Heart left ventricle (tissue), 16 donors: ENCODE measurements at regions not wholly inside any gene's neighbourhood (a gene's known extent, or its start where the extent isn't known, plus 50 kb on each side); places are given as distances from the start of the nearest gene placed in this dataset.

Source experiments
- ATAC-seq, 4 donors: fragments of 200-7000 bp; cut with Tn5 transposase; one replicate each; pipeline ENCODE4 v1.9.1; 2020 to 2022; ENCODE audit warnings: moderate library complexity in 4 of 4, mild to moderate bottlenecking in 3 of 4, moderate number of reproducible peaks in 1 of 4
- DNase-seq, 5 donors: peaks; one replicate each; pipeline ENCODE4 v3.0.0-alpha.2; 2020
- H3K27ac ChIP-seq, 12 donors: fragments of 200-600 bp; sonication (generic) in 4 of 12; one replicate each; pipeline versions ENCODE4 v1.5.0 to v1.8.0; 2016 to 2022; ENCODE audit warnings: mild to moderate bottlenecking in 2 of 12
- H3K27me3 ChIP-seq, 9 donors: fragments of 200-600 bp; sonication (generic) in 2 of 9; one replicate each; pipeline versions ENCODE4 v1.5.1 to v1.8.0; 2016 to 2022; ENCODE audit warnings: mild to moderate bottlenecking in 3 of 9
- H3K36me3 ChIP-seq, 9 donors: fragments of 200-600 bp; sonication (generic) in 2 of 9; one replicate each; pipeline versions ENCODE4 v1.5.0 to v1.8.0; 2018 to 2022; ENCODE audit warnings: mild to moderate bottlenecking in 2 of 9
- H3K4me1 ChIP-seq, 12 donors: fragments of 200-600 bp; sonication (generic) in 4 of 12; one replicate each; pipeline versions ENCODE4 v1.5.0 to v1.8.0; 2016 to 2022; ENCODE audit warnings: mild to moderate bottlenecking in 3 of 12
- H3K4me3 ChIP-seq, 12 donors: fragments of 200-600 bp; sonication (generic) in 4 of 12; one replicate each; pipeline versions ENCODE4 v1.5.0 to v1.8.0; 2017 to 2022; ENCODE audit warnings: mild to moderate bottlenecking in 9 of 12, moderate library complexity in 4 of 12
- H3K9me3 ChIP-seq, 12 donors: fragments of 200-600 bp; sonication (generic) in 4 of 12; one replicate each; pipeline versions ENCODE4 v1.5.0 to v1.8.0; 2016 to 2022; ENCODE audit warnings: mild to moderate bottlenecking in 1 of 12
- CTCF ChIP-seq, 12 donors: fragments of 200-600 bp; sonication (generic) in 4 of 12; IDR thresholded peaks; one replicate each; pipeline versions ENCODE4 v1.5.0 to v1.8.0; 2018 to 2022; ENCODE audit warnings: antibody characterized with exemption in 12 of 12, mild to moderate bottlenecking in 5 of 12
- POLR2A ChIP-seq, 2 donors: fragments of 450-650 bp; IDR thresholded peaks; one replicate each; pipeline ENCODE4 v1.6.1; 2017; ENCODE audit warnings: antibody characterized with exemption in 2 of 2, mild to moderate bottlenecking in 2 of 2, moderate library complexity in 2 of 2
- WGBS, 4 donors: extraction: QIAGEN DNeasy Blood & Tissue Kit in 2 of 4; methylation state at CpG; one replicate each; pipeline versions ENCODE4 v1.1.5 to v1.1.7; 2013 to 2018; 5-methylcytosine and 5-hydroxymethylcytosine counted together
- intact Hi-C, 10 donors: fragments of 100-400 bp; cut with DNase I; formaldehyde crosslinking; loops; one replicate each; pipeline versions ENCODE4 v1.11.1 to v1.14.2; 2022
- donor health status: ischemic (EF 13 %, LVEDD 7.1; RV severe dilation, severe dysfunction).
- donor health status: healthy with polysubstance abuse.
- donor health status: DM: no; HTN: yes; CAD: no.
- donor health status: DM: no; HTN: no; CAD: no.
- donor health status: ischemic (EF 25% LVEDD 6.9; RV normal size, moderate dysfunction).
- donor health status: ischemic (EF 25% LVEDD 5.7; RV mildly dilated, moderate dysfunction).
- donor health status: healthy.
- donor health status: DM: yes; HTN: yes; CAD: no.
- donor health status: ischemic (EF 35%, LVEDD 5.7; RV mildly dilated, moderate dysfunction).
- donor health status: nonischemic (EF 11% LVEDD 7.7; RV severe dilation, severe dysfunction).
- donor health status: DM: yes; HTN: yes; CAD: no.
- donor health status: PGD.
- donor health status: ischemic (EF 29% LVEDD 5.4; RV normal size, mild dysfunction).
- donor health status: nonischemic (EF 23%, LVEDD 6.1; RV moderate dilation, normal function).

DNA sequence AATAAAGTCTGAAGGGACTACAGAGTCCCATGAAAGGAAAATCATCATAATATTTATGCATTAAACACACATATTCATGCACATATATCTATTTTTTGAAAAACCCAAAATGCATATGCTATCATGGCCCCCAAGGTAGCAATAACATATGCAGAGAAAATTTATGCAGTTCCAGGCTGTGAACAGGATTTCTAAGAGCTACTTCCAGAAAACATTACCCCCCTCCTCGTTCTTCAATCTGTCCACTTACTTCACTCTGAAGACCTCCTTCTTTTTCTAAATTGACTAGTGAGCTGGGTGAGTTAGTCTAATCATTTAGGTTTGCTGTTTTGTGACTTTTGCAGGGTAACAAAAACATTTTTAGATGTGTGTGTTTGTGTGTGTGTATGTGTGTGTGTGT is 376.4 kb upstream of the ZEB2 start:
- H3K4me1 ChIP-seq: peaks cover 0 to under 1% (median 0%) of the 10 kb centered on the region in 12 donors
- no peaks in the 10 kb centered on the region for H3K36me3 ChIP-seq
- no peak overlapping the region for H3K27ac ChIP-seq
- H3K27me3 ChIP-seq: no peaks in the 10 kb centered on the region
- no peak overlapping the region for H3K4me3 ChIP-seq
- no peak for ATAC-seq
- 63 to 75% (median 70%) methylated on average over 1 of the region's 1 CpG for WGBS, 4 donors
- intact Hi-C loops: no loop called here
- peaks cover 0 to 3% (median 0%) of the 10 kb centered on the region in 12 donors for H3K9me3 ChIP-seq
- no peak for DNase-seq
- no peak for TF ChIP-seq POLR2A (IDR thresholded peaks at IDR 0.05)
- no peak for TF ChIP-seq CTCF (IDR thresholded peaks at IDR 0.05)

GRCh38 chr2:144894612-144895599 is 375.0 kb upstream of the ZEB2 start:
- WGBS, 4 donors: 64 to 70% (median 68%) methylated on average over 8 of the region's 8 CpGs
- ATAC-seq: no peak

GRCh38 chr2:144893464-144893863 is 373.5 kb upstream of the ZEB2 start:
- intact Hi-C loops: loop anchor here in 1 of 10 donors (5.0 kb wide), 1 partner anchor 39 kb away; no protein-coding TSS in a partner anchor
- Histone ChIP-seq H3K4me3 (no peak overlapping the region), H3K27me3 (no peaks in the 10 kb centered on the region), H3K36me3 (no peaks in the 10 kb centered on the region), H3K9me3 (no peaks in the 10 kb centered on the region), H3K27ac (no peak overlapping the region), H3K4me1 (peaks cover 0 to 9% (median 2%) of the 10 kb centered on the region in 12 donors)
- no peak for DNase-seq
- no peak for ATAC-seq
- no peak for TF ChIP-seq CTCF (IDR thresholded peaks at IDR 0.05)
- no peak for TF ChIP-seq POLR2A (IDR thresholded peaks at IDR 0.05)
- WGBS, 4 donors: 80 to 92% (median 85%) methylated on average over 4 of the region's 4 CpGs

More at GRCh38 chr2:144894612-144895599, 375.0 kb upstream of the ZEB2 start:
- Histone ChIP-seq H3K4me3 (no peak overlapping the region), H3K36me3 (no peaks in the 10 kb centered on the region), H3K27ac (no peak overlapping the region), H3K9me3 (no peaks in the 10 kb centered on the region), H3K27me3 (no peaks in the 10 kb centered on the region), H3K4me1 (peaks cover 0 to 9% (median 2%) of the 10 kb centered on the region in 12 donors)
- no peak for TF ChIP-seq CTCF (IDR thresholded peaks at IDR 0.05)
- TF ChIP-seq POLR2A (IDR thresholded peaks at IDR 0.05): no peak
- intact Hi-C loops: loop anchor here in 1 of 10 donors (5.0 kb wide), 1 partner anchor 37 kb away; no protein-coding TSS in a partner anchor
- DNase-seq: no peak

DNA sequence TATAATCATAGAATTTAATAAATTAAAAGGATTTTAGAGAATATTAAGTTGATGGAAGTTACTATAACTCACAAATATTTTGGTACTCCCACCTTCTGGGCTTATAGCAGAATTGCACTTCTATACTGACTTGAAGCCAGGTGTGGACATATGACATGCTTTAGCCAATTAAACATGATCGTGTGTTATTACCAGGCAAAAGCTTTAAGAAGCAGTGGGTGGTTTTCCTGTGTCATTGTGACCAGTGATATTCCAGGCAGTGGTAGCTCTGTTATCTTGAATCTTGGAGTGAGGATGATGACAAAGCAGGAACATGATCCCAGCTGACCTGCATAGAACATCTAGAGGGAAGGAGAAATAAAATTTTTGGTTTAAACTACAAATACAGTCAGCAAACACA is 370.9 kb upstream of the ZEB2 start:
- Histone ChIP-seq H3K9me3 (no peaks in the 10 kb centered on the region), H3K4me1 (peaks cover 0 to 21% (median 3%) of the 10 kb centered on the region in 12 donors), H3K27me3 (no peaks in the 10 kb centered on the region), H3K27ac (no peak overlapping the region), H3K36me3 (no peaks in the 10 kb centered on the region), H3K4me3 (no peak overlapping the region)
- TF ChIP-seq POLR2A (IDR thresholded peaks at IDR 0.05): no peak
- TF ChIP-seq CTCF (IDR thresholded peaks at IDR 0.05): peak in 4 of 12 donors; percentile 8 to 23 (median 12)
- no peak for DNase-seq
- ATAC-seq: peak; percentile 20 to 47 (median 35)
- intact Hi-C loops: loop anchor here in 1 of 10 donors (5.0 kb wide), 1 partner anchor 41 kb away; no protein-coding TSS in a partner anchor
- 8 to 13% (median 11%) methylated on average over 1 of the region's 1 CpG for WGBS, 4 donors
